Stimulated activated CD4-positive, alpha-beta T cell treated with anti-CD3 and anti-CD28 coated beads, Interleukin-1b, Interleukin-23, amount 100 ng/mL, for 1 hour (primary cell): ENCODE measurements at regions not wholly inside any gene's neighbourhood (a gene's known extent, or its start where the extent isn't known, plus 50 kb on each side); places are given as distances from the start of the nearest gene placed in this dataset.

Source experiments
- DNase-seq, 2 donors: peaks; one replicate each; pipeline ENCODE4 v3.0.0-alpha.2; 2020; ENCODE audit warnings: low read depth in 2 of 2

DNA sequence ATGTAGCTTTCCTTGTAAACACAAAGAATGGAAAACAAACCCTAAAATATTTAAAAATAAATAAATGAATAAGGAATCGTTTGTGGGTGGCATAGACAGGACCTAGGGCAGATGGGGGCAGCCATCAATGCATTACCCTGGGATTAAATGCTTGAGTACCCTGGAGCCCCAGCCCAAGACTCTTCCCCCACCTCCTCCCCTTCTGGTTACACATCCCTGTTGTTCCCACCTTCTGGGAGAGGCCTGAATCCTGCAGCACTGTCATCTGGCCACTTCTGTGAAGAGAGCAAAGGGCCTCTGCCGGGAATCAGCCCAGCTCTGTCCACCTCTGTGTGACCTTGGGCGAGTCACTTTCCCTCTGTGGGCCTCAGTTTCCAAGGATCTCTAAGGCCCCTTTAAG is 61.6 kb upstream of the COL13A1 start:
- DNase-seq = no peak

DNA sequence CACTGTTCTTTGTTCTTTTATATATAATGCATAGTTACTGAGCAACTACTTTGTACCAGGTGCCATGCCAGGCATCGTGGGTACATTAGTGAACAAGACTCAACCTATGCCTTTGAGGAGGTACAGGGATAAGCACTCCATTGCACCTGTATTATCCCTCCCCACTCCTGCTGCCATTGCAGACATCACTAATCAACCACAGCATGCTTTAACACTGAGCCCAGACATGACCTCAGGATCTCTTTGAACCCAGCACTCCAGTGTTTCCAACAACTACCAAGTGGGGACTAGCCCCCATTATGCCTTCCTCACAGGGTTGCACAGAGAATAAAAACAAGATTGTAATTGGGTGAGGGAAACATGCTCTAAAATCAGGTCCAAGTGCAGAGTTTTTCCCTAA is 60.5 kb upstream of the COL13A1 start:
- DNase-seq = no peak

DNA sequence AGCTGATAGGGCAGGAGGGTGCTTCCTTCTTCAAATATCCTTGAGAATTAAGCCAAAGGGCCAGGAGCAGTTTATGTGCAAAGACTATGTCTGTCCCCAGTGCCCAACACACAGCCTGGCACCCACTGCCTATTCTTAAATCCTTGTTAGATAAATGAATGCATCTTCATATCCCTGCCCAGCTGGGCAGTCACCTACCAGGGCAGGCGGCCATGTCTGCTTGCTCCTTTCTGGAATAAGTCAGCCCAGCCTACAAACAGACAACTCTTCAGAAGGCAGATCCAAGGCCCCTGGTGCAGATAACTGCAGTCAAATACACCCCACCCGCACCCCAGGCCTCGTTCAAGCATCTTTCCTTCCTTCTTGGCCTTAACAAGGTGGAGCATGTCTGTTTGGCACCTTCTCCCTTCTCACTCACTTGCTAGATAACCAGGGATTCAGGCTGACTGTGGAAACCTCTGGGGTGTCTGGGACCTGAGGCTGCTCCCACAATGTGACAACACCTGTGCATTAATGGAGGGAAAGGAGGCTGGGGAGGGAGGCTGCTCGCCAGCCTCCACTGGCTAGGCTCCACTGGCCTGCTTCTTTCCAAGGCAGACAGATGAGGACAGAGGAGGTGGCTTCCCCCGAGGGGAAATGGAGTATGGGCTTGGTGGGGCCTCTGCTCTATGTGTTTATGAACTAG is 59.9 kb upstream of the COL13A1 start:
- no peak for DNase-seq

DNA sequence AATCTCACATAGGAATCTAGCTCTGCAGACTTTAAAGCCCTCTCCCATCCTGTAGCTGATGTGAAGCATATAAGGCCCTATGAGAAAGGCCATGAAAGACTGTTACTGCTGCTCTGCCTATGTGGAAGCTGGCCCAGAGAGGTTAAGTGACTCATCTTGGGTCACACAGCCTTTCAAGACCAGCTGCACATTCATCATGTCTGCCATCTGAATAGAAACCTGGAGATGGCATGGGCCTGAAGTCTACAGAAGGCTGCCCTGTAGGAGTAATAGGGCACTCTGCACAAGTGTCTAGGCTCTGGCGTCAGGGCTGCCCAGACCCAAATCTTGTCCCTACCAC is 59.4 kb upstream of the COL13A1 start:
- no peak for DNase-seq

DNA sequence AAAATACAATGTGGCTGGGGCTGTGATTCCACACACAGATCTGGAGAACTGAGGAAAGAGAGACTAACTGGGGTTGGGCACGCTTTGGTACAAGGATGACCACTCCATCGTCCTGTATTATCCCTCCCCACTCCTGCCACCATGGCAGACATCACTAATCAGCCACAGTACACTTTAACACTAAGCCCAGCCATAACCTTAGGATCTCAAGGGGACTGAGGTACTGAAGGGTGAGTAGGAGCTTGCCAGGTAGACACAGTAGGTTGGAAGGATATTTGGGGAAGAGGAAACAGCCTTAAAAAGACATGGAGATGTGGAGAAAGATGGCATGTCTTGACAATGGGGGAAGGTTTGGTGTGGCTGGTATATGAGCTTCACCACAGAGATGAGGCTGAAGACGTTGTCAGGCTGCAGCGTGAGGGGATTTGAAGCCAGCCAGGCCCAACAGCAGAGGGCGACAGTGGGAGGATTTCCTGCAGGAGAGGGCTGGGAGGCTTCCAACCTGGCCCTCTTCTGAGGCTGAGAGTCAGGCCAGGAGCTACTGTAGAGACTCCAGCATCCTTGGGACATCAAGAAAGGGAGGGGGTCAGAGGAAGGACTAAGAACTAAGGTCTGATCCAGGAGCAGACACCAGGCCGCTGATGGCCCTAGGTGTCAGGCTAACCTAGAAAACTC is 58.6 kb upstream of the COL13A1 start:
- no peak for DNase-seq

DNA sequence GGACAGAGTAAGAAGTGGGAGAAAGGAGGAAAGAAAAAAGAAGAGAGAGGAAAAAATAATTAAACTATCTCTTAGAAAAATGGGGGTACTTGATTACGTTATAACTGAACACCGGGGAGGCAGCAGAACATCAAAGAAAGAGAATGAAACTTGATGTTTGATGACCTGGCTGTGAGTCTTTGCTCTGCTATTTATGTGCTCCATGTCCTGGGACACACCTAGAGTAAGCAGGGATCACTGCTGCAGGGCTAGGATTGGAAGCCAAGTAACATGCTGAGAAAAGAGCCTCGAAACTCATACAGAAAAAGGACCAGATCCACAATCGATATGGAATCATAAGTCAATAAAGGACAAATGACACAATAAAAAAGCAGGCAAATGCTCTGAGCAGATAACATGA is 56.7 kb upstream of the COL13A1 start:
- DNase-seq = no peak

DNA sequence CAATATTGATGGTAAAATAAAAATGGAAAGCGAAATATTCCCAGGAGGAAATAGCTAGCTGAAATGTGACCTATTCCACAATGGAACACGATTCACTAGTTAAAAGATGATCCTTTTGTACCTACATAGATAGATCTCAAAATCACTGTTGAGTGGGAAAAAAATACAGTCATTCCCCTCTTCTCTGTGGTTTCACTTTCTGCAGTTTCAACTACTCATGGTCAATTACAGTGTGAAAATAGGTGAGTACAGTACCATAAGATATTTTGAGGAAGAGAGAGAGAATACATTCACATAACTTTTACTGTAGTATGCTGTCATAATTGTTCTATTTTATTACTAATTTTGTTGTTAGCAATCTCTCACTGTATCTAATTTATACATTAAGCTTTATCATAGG is 56.0 kb upstream of the COL13A1 start:
- no peak for DNase-seq

DNA sequence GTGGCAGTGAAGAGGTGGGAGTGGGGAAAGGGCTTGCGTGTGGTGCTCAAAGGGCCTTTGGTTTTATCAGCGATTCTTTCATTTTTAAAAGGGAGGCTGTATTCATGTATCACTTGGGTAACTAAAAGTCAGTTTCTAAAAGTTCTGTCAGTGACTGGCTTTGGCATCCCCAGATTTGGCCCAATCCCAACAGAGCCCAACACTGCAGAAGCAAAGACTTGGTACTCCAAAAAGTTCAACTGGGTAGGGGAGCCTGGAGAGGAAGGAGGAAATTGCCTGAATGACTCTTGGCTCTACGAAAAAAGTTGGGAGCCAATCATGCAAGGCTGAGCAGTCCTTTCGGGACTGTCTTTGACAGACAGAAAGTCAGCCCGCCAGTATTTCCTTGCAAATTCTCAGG is 54.5 kb upstream of the COL13A1 start:
- no peak for DNase-seq

DNA sequence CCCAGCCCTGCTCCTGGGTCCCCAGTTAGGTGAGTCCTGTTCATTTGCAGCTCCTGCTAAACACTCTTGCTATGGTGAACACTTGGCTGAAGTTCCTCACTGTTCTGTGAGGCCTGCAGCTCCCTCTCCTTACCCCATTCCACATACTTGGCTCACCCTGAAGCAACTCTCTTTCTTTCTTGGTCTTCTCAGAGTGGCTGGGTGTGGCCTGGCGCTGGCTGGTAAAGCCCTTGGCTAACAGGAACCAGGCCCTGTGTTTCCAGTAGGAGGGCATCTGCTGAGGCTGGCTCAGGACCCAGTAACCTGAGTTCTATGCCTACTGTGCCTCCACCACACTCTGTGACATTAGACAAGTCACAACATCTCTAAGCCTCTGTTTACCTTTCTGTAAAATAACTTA is 53.1 kb upstream of the COL13A1 start:
- no peak for DNase-seq

DNA sequence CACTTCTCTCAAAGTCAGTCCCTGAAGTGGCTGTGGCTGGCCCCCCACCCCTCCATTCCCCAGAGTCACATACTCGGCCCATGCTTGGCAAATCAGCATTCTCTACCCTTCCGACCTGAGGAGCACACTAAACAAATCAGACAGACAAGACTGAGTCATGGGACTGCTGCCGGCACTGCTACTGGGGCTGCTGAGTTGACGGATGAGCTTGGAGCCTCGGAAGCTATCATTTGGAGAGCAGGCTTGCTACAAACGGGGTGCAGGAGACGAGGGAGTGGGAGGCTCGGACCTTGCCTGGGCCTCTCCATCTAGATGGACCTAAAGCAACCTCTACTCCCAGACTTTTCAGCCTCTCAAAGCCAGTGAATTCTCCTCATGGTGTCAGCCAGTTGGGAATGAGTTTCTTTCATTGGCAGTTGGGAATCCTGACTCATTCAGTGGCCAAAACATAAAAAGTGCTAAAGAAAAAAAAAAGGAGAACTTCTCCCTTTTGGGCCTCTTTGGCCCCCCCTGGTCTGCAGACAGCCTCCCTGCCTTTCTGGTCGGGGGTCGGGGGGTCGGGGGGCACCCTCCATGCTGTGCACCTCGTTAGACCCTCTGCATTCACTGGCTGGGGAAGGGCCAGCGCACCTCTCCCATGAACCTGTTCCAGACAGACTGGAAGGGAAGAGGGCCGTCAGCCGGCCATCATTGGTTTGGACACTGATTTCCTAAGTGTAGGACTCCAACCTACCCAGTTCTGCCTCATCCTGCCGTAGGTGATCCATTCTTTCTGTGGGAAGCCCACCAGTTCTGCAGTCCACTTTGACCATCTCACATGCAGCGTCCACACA is 52.3 kb upstream of the COL13A1 start:
- DNase-seq = no peak

DNA sequence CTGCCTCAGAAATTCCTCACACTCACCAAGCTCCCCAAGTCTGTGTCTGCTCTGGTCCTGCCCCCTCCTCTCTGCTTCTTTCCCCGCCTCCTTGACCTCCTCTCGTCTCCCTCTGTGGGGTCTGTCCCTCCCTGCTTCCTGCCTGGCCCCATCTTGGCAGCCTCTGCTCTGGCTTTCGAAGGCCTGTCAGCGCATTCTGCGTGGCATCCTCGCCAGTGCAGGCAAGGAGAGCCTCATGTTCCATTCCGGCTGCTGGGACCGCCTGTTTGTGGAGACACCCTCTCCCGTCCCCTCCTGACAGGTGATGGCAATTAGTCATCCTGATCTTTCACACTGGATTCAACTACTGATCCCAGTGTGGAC is 51.7 kb upstream of the COL13A1 start:
- DNase-seq = no peak

DNA sequence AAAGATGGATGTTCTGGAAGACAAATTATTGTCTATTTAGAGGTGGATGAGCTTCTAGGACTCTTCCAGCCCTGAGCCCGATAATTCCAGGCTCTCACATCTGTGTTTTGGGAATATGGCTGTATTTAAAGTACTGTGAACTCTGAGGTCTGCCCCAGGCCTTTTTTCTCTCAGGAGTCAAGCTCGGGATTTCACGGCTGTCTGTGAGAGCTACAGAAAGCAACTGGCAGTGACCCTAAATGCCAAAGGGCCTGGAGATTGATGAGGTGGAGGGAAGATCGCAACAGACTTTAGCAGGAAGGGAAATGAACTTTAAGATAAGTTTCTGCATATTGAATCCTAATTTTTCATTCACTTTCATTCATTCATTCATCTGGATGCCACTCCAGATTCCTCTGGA is 51.0 kb upstream of the COL13A1 start:
- no peak for DNase-seq

DNA sequence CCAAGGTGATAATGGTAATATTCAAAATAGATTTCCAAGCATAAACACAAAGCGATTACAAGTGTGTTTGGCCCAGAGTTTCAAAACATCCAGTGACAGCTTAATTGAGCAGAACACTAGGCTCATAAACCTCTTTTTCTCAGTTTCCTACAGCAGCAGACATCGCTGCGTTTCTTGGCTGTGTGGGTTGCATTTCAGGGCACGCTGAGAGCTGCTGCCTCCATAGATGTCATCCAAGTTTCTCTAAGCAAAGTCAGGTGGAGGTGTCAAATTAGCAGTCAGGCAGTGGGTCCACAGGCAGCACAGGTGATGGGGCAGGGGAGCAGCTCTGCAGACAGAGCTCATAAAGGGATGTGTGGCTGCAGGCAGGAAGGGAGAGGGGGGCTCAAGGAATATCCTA is 50.5 kb upstream of the COL13A1 start:
- no peak for DNase-seq
